Hepatocyte (in vitro differentiated cells): ENCODE measurements at regions not wholly inside any gene's neighbourhood (a gene's known extent, or its start where the extent isn't known, plus 50 kb on each side); places are given as distances from the start of the nearest gene placed in this dataset.

Experiments
- DNase-seq: peaks from one replicate; pipeline ENCODE4 v3.0.0-alpha.2; 2016; ENCODE audit warnings: low spot score
- H2AFZ ChIP-seq: fragments of 200-600 bp; sonication (generic); 2 replicates; pipeline ENCODE4 v1.6.0; 2016; ENCODE audit warnings: antibody characterized with exemption, mild to moderate bottlenecking
- H3K27ac ChIP-seq: fragments of 200-600 bp; sonication (generic); 2 replicates; pipeline ENCODE4 v1.5.1; 2016; ENCODE audit warnings: mild to moderate bottlenecking
- H3K27me3 ChIP-seq: fragments of 200-600 bp; sonication (generic); 2 replicates; pipeline ENCODE4 v1.6.1; 2016
- H3K36me3 ChIP-seq: fragments of 200-600 bp; sonication (generic); replicated peaks from 2 replicates; pipeline ENCODE4 v1.5.1; 2016; ENCODE audit warnings: low read depth; ENCODE audit not compliant: insufficient read depth
- H3K4me1 ChIP-seq: fragments of 200-600 bp; sonication (generic); 2 replicates; pipeline ENCODE4 v1.5.1; 2016; ENCODE audit warnings: mild to moderate bottlenecking, moderate library complexity; ENCODE audit not compliant: insufficient read depth
- H3K4me2 ChIP-seq: fragments of 200-600 bp; sonication (generic); 2 replicates; pipeline ENCODE4 v1.6.0; 2016
- H3K4me3 ChIP-seq: fragments of 200-600 bp; sonication (generic); 2 replicates; pipeline ENCODE4 v1.5.1; 2016; ENCODE audit warnings: mild to moderate bottlenecking
- H3K79me2 ChIP-seq: fragments of 200-600 bp; sonication (generic); 2 replicates; pipeline ENCODE4 v1.6.0; 2017; ENCODE audit warnings: mild to moderate bottlenecking
- H3K9me2 ChIP-seq: fragments of 200-600 bp; sonication (generic); replicated peaks from 2 replicates; pipeline ENCODE4 v1.6.0; 2017; ENCODE audit warnings: mild to moderate bottlenecking; ENCODE audit not compliant: insufficient read depth
- H3K9me3 ChIP-seq: fragments of 200-600 bp; sonication (generic); 2 replicates; pipeline ENCODE4 v1.5.1; 2016; ENCODE audit warnings: low read depth, mild to moderate bottlenecking
- H4K20me1 ChIP-seq: fragments of 200-600 bp; sonication (generic); 2 replicates; pipeline ENCODE4 v1.6.0; 2016; ENCODE audit warnings: mild to moderate bottlenecking; ENCODE audit not compliant: insufficient read depth, poor library complexity, severe bottlenecking
- EZH2 ChIP-seq: fragments of 200-600 bp; sonication (generic); IDR thresholded peaks from 2 replicates; pipeline ENCODE4 v1.6.1; 2016; ENCODE audit warnings: antibody characterized with exemption, mild to moderate bottlenecking, borderline replicate concordance
- EZH2phosphoT487 ChIP-seq: fragments of 200-600 bp; sonication (generic); IDR thresholded peaks from one replicate; pipeline ENCODE4 v1.6.1; 2018; ENCODE audit warnings: antibody characterized with exemption, mild to moderate bottlenecking, low read depth, moderate library complexity; ENCODE audit not compliant: unreplicated experiment, severe bottlenecking
- WGBS: methylation state at CpG from one replicate; pipeline ENCODE4 v1.1.6; 2016; ENCODE audit warnings: low lambda C conversion rate; ENCODE audit errors: missing lambda C conversion rate; 5-methylcytosine and 5-hydroxymethylcytosine counted together
- TF ChIP-seq, protein P1 (sequence below): fragments of 200-600 bp; sonication (generic); IDR thresholded peaks from 2 replicates; pipeline ENCODE4 v1.5.1; 2016; ENCODE audit warnings: antibody characterized with exemption, mild to moderate bottlenecking; ENCODE audit not compliant: poor library complexity

DNA sequence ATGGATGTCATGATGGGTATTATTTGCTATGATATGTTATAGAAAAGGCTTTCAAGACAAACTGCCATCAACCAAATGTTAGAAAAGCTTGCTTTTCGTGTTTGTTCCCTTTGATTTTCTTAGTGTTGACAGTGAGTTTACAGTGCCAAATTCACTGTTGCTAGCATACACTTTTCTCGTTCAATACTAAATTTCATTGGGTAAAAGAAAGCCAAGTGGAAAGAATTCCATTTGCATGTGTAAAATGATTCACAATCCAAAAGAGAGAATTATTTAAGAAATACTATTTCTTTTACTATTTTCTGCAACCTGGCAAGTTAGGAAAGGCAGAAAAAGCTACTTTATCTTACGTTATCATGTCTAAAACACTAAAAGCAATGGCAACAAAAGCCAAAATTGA, 301.4 kb downstream of the OTOL1 start:
- H3K36me3 ChIP-seq, result no peaks in the 10 kb centered on the region
- peaks cover 11% of the 10 kb centered on the region for H3K4me1 ChIP-seq
- TF ChIP-seq EZH2phosphoT487, result no peak
- TF ChIP-seq, protein P1, sequence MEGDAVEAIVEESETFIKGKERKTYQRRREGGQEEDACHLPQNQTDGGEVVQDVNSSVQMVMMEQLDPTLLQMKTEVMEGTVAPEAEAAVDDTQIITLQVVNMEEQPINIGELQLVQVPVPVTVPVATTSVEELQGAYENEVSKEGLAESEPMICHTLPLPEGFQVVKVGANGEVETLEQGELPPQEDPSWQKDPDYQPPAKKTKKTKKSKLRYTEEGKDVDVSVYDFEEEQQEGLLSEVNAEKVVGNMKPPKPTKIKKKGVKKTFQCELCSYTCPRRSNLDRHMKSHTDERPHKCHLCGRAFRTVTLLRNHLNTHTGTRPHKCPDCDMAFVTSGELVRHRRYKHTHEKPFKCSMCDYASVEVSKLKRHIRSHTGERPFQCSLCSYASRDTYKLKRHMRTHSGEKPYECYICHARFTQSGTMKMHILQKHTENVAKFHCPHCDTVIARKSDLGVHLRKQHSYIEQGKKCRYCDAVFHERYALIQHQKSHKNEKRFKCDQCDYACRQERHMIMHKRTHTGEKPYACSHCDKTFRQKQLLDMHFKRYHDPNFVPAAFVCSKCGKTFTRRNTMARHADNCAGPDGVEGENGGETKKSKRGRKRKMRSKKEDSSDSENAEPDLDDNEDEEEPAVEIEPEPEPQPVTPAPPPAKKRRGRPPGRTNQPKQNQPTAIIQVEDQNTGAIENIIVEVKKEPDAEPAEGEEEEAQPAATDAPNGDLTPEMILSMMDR, result no peak
- no peak for TF ChIP-seq EZH2
- no peaks in the 10 kb centered on the region for H3K27me3 ChIP-seq
- H4K20me1 ChIP-seq, result no peaks in the 10 kb centered on the region
- no peaks in the 10 kb centered on the region for H3K9me2 ChIP-seq
- DNase-seq, result no peak
- no peaks in the 10 kb centered on the region for H3K9me3 ChIP-seq
- H3K4me2 ChIP-seq, result no peak overlapping the region
- no peaks in the 10 kb centered on the region for H3K79me2 ChIP-seq
- 94% methylated on average over 3 of the region's 3 CpGs for whole genome bisulfite sequencing
- no peak overlapping the region for H3K27ac ChIP-seq
- no peak overlapping the region for H2AFZ ChIP-seq
- no peak overlapping the region for H3K4me3 ChIP-seq

DNA sequence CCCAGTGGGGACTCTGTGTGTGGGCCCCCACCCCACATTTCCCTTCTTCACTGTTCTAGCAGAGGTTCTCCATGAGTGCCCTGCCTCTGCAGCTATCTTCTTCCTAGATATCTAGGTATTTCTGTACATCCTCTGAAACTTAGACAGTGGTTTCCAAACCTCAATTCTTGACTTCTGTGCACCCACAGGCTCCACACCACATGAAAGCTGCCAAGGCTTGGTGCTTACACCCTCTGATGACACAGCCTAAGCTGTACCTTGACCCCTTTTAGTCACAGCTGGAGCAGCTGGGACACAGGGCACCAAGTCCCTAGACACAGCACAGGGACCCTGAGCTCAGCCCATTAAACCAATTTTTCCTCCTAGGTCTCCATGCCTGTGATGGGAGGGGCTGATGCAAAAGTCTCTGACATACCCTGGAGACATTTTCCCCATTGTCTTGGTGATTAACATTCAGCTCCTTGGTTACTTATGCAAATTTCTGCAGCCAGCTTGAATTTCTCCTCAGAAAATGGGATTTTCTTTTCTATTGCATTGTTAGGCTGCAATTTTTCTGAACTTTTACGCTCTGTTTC, 304.5 kb downstream of the OTOL1 start:
- H3K4me3 ChIP-seq, result no peak overlapping the region
- H3K27me3 ChIP-seq, result no peaks in the 10 kb centered on the region
- H3K27ac ChIP-seq, result no peak overlapping the region
- no peaks in the 10 kb centered on the region for H3K9me3 ChIP-seq
- peaks cover 9% of the 10 kb centered on the region for H3K4me1 ChIP-seq
- no peak for DNase-seq
- 100% methylated on average over 1 of the region's 1 CpG for WGBS
- H3K4me2 ChIP-seq, result no peak overlapping the region
- TF ChIP-seq EZH2, result no peak
- no peak for TF ChIP-seq EZH2phosphoT487
- TF ChIP-seq, protein P1, result no peak
- no peaks in the 10 kb centered on the region for H3K79me2 ChIP-seq
- no peaks in the 10 kb centered on the region for H4K20me1 ChIP-seq
- H3K36me3 ChIP-seq, result no peaks in the 10 kb centered on the region
- no peak overlapping the region for H2AFZ ChIP-seq
- H3K9me2 ChIP-seq, result no peaks in the 10 kb centered on the region

DNA sequence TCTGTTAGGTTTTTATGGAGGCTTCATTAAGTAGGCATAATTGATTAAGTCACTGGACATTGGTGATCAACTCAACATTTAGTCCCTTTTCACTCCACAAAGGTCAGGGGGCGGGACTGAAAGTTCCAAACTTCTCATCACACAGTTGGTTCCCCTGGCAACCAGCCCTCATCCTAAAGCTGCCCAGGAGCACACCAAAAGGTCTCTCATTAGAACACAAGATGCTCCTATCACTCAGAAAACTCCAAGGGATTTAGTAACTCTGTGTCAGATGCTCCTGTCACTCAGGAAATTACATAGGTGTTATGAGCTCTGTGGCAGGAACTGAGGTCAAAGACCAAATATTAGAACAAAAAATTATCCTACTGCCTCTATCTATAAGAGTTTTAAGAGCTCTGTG, 321.5 kb downstream of the OTOL1 start:
- no peaks in the 10 kb centered on the region for H3K9me2 ChIP-seq
- H2AFZ ChIP-seq, result no peak overlapping the region
- H3K4me1 ChIP-seq, result no peaks in the 10 kb centered on the region
- H3K9me3 ChIP-seq, result no peaks in the 10 kb centered on the region
- no peak overlapping the region for H3K4me3 ChIP-seq
- no peaks in the 10 kb centered on the region for H3K27me3 ChIP-seq
- TF ChIP-seq, protein P1, result no peak
- no peak for TF ChIP-seq EZH2
- no peak for TF ChIP-seq EZH2phosphoT487
- no peaks in the 10 kb centered on the region for H3K79me2 ChIP-seq
- no peak overlapping the region for H3K27ac ChIP-seq
- no peaks in the 10 kb centered on the region for H3K36me3 ChIP-seq
- no peak for DNase-seq
- no peaks in the 10 kb centered on the region for H4K20me1 ChIP-seq
- 85% methylated on average over 1 of the region's 1 CpG for WGBS
- H3K4me2 ChIP-seq, result no peak overlapping the region

DNA sequence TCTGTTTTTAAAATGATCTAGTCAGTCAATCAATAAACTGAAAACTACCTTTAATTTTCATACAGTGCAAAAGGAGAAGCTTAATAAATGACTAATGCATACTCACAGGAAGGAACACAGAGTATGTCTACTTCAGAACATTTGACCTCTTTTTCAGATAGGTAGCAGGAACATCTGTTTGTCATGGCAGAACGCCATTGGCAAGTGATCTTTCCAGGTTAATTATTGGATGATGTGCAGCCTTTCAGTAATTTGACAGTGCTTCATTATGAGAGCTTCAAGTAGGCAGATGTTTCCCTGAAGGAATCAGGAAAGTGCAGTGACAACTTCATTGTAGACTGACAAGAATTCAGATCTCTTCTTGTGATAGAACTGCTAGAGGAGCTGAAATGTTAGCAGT, 325.0 kb downstream of the OTOL1 start:
- H3K9me2 ChIP-seq, result no peaks in the 10 kb centered on the region
- H3K4me2 ChIP-seq, result no peak overlapping the region
- no peaks in the 10 kb centered on the region for H3K36me3 ChIP-seq
- H2AFZ ChIP-seq, result no peak overlapping the region
- no peaks in the 10 kb centered on the region for H3K9me3 ChIP-seq
- H3K4me3 ChIP-seq, result no peak overlapping the region
- TF ChIP-seq, protein P1, result no peak
- TF ChIP-seq EZH2phosphoT487 (no peak), EZH2 (no peak)
- no peaks in the 10 kb centered on the region for H3K4me1 ChIP-seq
- no peaks in the 10 kb centered on the region for H3K79me2 ChIP-seq
- no peak overlapping the region for H3K27ac ChIP-seq
- H4K20me1 ChIP-seq, result no peaks in the 10 kb centered on the region
- no peaks in the 10 kb centered on the region for H3K27me3 ChIP-seq
- DNase-seq, result no peak
- 71% methylated on average over 1 of the region's 1 CpG for WGBS
